HUES64 (cell line): ENCODE measurements at regions not wholly inside any gene's neighbourhood (a gene's known extent, or its start where the extent isn't known, plus 50 kb on each side); places are given as distances from the start of the nearest gene placed in this dataset.
"Not testable (repeated sequence)": the region's sequence is repeated elsewhere in the genome, so short reads cannot be mapped to it uniquely, and the experiment has no call there.

Experiments
- H3K27ac ChIP-seq: 2 replicates; pipeline ENCODE4 v1.7.0; 2013; ENCODE audit warnings: low read depth, low read length, inconsistent platforms
- H3K27me3 ChIP-seq: 2 replicates; pipeline ENCODE4 v1.6.1; 2013; ENCODE audit warnings: mild to moderate bottlenecking, low read length; ENCODE audit not compliant: insufficient read depth
- H3K36me3 ChIP-seq: 2 replicates; pipeline ENCODE4 v1.6.1; 2013; ENCODE audit warnings: mild to moderate bottlenecking, low read length; ENCODE audit not compliant: insufficient read depth
- H3K4me1 ChIP-seq: 2 replicates; pipeline ENCODE4 v1.6.1; 2013; ENCODE audit warnings: mild to moderate bottlenecking, low read length, moderate library complexity; ENCODE audit not compliant: insufficient read depth
- H3K4me3 ChIP-seq: 2 replicates; pipeline ENCODE4 v1.5.1; 2013; ENCODE audit warnings: mild to moderate bottlenecking, low read length, moderate library complexity
- H3K9ac ChIP-seq: 2 replicates; pipeline ENCODE4 v1.6.1; 2013; ENCODE audit warnings: mild to moderate bottlenecking, low read depth, low read length
- H3K9me3 ChIP-seq: 2 replicates; pipeline ENCODE4 v1.6.1; 2013; ENCODE audit warnings: low read depth, low read length; ENCODE audit not compliant: insufficient read depth
- WGBS: fragments of 150-250, 120-280 bp; methylation state at CpG from one replicate; pipeline ENCODE4 v1.1.7; 2013; ENCODE audit warnings: missing lambda C conversion rate; 5-methylcytosine and 5-hydroxymethylcytosine counted together

DNA sequence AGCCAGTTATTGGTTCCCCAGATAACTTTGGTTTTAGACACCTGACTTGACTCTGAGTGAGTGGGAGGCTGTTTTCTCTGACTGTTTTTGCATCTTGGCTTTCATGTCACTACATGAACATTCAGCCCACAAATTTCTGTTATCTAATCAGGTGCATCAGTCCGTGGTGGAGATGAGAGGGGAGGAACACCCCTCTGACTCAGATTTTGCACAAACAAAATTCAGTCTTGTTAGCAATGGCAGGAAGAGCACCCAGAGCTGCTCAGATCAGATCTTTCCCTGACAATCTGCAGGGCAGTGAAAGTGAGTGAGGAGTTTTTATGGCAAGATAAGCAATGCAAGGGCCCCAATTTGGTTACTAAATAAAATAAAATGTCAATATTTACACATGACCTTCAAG is 307.2 kb upstream of the NOTCH2NLA start:
- not testable (repeated sequence) for H3K9me3 ChIP-seq, H3K4me3 ChIP-seq, H3K36me3 ChIP-seq, H3K27ac ChIP-seq, H3K27me3 ChIP-seq, H3K4me1 ChIP-seq, H3K9ac ChIP-seq
- no CpG with 5 or more reads among the region's 1 CpG for WGBS

DNA sequence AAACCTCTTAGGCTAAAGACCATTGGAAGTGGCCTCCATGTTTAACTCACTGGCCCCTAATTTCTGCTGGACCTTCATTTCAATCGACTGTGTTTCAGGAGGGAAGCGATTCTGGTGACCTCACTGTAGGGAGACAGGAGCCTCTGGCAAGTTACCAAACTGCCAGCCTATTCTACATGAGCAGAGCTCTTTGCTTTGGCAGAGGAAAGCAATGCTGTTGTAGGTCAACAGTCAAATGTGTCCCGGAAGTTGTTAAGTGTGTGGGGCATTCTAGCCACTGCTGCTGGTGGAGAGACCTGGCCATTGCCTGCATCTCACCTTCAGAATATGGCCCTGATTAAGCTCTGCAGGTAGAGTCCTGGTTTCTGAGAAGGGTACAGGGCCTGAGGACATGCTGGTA is 306.8 kb upstream of the NOTCH2NLA start:
- H3K27me3 ChIP-seq, H3K9ac ChIP-seq, H3K36me3 ChIP-seq, H3K4me3 ChIP-seq, H3K9me3 ChIP-seq, H3K4me1 ChIP-seq, H3K27ac ChIP-seq: not testable (repeated sequence)
- WGBS, result no CpG with 5 or more reads among the region's 3 CpGs

DNA sequence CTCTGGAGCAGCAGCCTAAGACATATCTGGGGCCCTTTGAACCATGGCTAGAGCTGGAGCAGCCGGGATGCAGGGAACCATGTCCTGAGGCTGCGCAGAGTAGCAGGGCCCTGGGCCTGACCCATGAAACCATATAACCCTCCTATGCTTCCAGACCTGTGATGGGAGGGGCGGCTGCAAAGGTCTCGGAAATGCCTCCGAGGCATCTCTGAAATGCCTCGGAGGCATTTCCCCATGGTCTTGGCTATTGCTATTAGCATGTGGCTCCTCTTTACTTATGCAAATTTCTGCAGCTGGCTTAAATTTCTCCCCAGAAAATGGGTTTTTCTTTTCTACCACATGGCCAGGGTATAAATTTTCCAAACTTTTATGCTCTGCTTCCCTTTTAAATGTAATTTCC is 302.1 kb upstream of the NOTCH2NLA start:
- H3K4me1 ChIP-seq, H3K36me3 ChIP-seq, H3K9me3 ChIP-seq, H3K4me3 ChIP-seq, H3K27me3 ChIP-seq, H3K9ac ChIP-seq, H3K27ac ChIP-seq: not testable (repeated sequence)
- WGBS, result no CpG with 5 or more reads among the region's 6 CpGs

DNA sequence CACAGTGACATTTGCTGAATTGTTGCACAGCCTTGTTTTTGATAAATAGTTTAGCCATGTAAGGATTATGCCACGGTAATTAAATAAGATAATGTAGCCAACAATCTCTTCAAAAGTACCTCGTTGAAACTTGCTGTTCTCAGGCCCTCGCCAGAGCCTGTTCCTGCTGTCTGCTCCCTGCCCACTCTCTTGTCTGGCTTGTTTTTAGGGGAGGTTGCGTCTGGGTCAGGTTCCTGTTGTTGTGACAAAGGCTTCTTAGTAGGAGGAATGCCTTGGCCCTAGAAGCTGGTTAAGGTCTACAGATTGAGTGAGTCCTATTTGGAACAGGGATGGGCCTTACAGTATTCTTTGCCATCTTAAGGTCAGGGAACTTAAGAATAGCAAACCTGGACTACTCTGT is 294.0 kb upstream of the NOTCH2NLA start:
- WGBS, result no CpG with 5 or more reads among the region's 4 CpGs
- H3K4me3 ChIP-seq, H3K9me3 ChIP-seq, H3K36me3 ChIP-seq, H3K27me3 ChIP-seq, H3K4me1 ChIP-seq, H3K9ac ChIP-seq, H3K27ac ChIP-seq: not testable (repeated sequence)

DNA sequence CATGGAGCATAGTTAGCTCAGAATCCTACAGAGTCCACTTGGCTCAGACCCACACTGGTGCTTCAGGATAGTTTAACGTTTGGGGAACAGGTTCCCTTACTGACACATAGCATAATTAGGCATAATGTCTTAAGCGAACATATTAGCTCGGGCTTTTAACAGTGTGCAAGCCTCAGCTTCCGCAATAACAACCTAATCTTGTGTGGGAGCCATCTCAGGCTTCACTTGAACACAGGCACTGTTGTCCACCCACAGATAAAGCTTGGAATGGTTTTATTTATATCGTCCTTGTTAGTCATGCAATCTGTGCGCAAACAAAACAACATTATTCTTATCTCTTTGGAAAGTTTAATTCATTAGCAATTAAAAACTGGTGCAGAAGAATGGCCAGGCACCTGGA is 293.5 kb upstream of the NOTCH2NLA start:
- WGBS, result no CpG with 5 or more reads among the region's 6 CpGs
- not testable (repeated sequence) for H3K9ac ChIP-seq, H3K36me3 ChIP-seq, H3K9me3 ChIP-seq, H3K27ac ChIP-seq, H3K27me3 ChIP-seq, H3K4me1 ChIP-seq, H3K4me3 ChIP-seq

DNA sequence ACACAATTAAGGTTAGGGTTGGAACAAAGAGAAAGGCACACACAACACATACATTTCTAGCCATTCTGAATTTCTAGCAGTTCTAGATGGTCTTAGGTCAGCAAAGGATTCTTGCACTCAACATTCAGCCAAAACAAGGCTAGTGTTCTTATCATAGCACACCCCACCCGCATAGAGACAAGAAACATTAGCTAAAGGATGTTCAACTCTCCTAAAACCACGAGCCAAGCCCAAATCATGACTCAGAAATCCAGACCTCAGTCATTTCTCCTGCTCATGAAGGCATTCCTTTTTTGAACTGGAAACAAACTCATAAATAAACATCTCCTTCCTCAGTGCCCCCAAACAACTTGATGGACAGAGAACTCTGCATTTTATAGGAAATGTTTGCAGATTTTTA is 293.0 kb upstream of the NOTCH2NLA start:
- H3K27ac ChIP-seq, H3K9ac ChIP-seq, H3K4me1 ChIP-seq, H3K9me3 ChIP-seq, H3K36me3 ChIP-seq, H3K27me3 ChIP-seq, H3K4me3 ChIP-seq: not testable (repeated sequence)
- WGBS, result no CpG with 5 or more reads among the region's 2 CpGs

DNA sequence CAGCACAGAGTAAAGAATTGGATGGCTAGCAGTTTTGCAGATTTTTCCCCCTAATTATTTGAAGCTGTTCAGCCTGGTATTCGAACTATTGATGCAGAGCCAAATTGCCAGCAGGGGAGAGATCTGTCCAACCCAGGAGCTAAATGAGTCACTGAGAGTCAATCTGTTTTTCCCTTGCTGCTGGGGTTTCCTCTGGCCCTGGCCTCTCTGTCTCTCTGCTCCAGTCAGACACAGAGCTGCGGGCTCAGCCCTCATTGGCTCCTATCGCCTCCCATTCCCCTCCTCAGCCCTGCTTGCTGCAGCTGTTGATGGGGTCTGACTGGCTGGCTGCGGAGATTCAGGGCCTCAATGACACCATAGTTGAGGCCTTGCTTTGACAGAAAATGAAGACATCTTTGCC is 284.9 kb upstream of the NOTCH2NLA start:
- WGBS, result no CpG with 5 or more reads among the region's 4 CpGs
- H3K4me1 ChIP-seq, H3K27ac ChIP-seq, H3K9me3 ChIP-seq, H3K4me3 ChIP-seq, H3K36me3 ChIP-seq, H3K9ac ChIP-seq, H3K27me3 ChIP-seq: not testable (repeated sequence)

DNA sequence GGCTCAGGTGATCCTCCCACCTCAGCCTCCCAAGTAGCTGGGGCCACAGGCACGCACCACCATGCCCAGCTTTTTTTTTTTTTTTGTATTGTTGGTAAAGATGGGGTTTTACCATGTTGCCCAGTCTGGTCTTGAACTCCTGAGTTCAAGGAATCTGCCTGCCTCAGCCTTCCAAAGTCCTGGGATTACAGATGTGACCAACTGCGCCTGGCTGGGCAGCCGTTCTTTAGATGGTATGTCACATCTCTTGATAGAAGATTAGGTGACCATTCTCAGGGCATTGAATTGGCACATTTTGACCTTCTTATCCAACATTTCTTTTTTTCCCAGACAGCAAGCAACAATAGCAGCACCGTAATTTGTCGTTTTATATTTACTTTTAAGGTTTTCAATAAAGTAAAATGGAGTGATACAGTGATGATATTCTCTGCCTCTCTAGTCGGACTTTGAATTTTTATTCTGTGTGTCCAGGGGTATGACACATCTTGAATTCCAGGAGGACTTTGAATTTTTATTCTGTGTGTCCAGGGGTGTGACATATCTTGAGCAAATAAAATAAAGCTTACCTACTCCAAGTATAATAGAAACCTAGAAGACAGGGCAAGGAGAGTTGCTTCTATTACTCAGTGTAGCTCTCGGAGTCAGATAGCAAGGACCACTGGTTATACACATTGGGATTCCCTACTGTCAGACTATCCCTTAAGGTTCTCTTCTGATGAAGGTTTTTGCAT is 282.4 kb upstream of the NOTCH2NLA start:
- H3K27ac ChIP-seq, H3K9ac ChIP-seq, H3K27me3 ChIP-seq, H3K4me3 ChIP-seq, H3K36me3 ChIP-seq, H3K9me3 ChIP-seq, H3K4me1 ChIP-seq: not testable (repeated sequence)
- WGBS, result 98% methylated on average over 2 of the region's 7 CpGs

DNA sequence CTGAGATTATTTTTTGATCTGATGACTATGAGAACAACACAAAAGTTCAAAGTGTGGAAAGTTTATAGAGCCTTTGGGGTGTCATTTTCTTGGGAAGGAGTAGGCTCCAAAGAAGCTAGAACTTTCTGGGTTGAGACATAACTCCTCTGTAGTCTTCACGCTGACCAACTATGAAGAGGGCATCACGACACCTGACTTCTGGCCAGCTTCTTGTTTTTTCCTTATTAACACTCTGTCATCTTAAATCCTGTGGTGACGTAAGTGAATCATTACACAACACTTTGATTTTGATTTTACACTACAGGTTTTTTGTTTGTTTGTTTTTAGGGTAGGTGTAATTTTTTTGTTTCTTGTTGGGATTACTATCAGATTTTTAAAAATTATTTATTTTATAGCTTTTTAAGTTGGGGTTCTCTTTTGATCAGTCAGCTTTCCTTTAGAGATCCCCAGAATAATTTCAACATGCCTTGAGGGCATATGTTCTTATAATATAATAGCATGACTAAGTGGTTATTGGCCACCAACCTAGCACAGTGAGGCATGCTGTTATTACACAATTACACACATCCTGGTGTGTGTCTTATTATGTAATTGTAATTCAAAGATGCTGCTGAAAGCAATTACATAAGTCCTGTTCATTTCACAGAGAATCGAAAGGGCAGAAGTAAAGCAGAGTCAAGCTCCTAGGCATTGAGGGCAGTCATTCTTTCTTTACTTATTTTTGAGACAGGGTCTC is 281.6 kb upstream of the NOTCH2NLA start:
- no CpG with 5 or more reads among the region's 4 CpGs for WGBS
- not testable (repeated sequence) for H3K27ac ChIP-seq, H3K36me3 ChIP-seq

DNA sequence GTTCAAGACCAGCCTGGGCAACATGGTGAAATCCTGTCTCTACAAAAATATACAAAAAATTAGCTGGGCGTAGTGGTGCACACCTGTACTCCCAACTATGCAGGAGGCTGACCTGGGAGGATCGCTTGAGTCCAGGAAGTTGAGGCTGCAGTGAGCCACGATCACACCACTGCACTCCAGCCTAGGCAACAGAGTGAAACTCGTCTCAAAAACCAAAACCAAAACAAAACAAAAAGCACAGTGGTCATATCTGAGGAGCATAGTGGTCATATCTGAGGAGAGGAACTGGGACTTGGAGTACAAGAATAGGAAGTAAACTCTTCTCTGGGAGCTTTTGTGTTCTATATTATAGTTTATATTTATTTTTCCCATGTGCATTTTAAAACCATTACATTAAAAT is 275.3 kb upstream of the NOTCH2NLA start:
- H3K36me3 ChIP-seq, H3K9me3 ChIP-seq, H3K27me3 ChIP-seq, H3K27ac ChIP-seq, H3K9ac ChIP-seq, H3K4me1 ChIP-seq, H3K4me3 ChIP-seq: not testable (repeated sequence)
- no CpG with 5 or more reads among the region's 4 CpGs for WGBS

More for the DNA sequence above, 281.6 kb upstream of the NOTCH2NLA start:
- H3K27me3 ChIP-seq, H3K4me1 ChIP-seq, H3K9ac ChIP-seq, H3K4me3 ChIP-seq, H3K9me3 ChIP-seq: not testable (repeated sequence)

DNA sequence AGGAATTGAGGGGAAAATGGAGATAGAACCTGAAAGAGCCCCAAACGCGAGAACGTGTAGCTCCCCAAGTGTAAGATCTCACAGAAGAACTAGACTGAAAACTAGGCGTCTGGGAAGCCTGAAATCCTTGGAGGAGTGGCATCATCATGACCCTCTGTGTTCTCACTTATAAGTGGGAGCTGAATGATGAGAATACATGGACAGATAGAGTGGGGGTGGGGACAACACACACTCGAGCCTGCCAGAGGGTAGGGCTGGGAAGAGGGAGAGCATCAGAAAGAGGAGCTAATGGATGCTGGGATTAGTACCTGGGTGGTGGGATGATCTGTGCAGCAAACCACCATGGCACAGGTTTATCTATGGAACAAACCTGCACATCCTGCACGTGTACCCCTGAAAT is 258.7 kb upstream of the NOTCH2NLA start:
- not testable (repeated sequence) for H3K36me3 ChIP-seq, H3K9ac ChIP-seq
- WGBS, result no CpG with 5 or more reads among the region's 6 CpGs

DNA sequence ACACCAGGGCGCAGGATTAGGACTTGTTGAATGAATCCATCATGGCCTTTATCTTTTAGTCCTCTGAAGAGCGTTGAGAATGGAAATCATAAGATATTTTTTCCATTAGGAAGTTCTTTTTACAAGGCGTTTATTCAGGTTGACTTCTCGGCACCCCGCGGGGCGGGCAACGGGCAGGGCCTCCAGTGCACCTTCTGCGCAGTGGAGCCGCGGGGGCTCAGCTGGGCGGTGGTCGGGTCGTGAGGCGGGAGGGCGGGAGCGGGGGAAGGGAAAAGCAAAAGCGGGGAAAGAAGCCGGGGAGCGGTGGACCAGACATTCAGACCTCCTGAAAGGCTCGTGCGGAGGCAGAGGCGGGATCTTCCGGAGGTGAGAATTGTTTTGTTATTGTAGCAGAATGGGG is 258.3 kb upstream of the NOTCH2NLA start:
- whole genome bisulfite sequencing, result 92% methylated on average over 2 of the region's 24 CpGs
- peak overlapping the region; percentile 16; the same call in 1 of the 2 replicates for H3K4me3 ChIP-seq
- not testable (repeated sequence) for H3K9ac ChIP-seq, H3K27me3 ChIP-seq, H3K27ac ChIP-seq, H3K4me1 ChIP-seq, H3K36me3 ChIP-seq, H3K9me3 ChIP-seq

More for the DNA sequence above, 258.7 kb upstream of the NOTCH2NLA start:
- H3K9me3 ChIP-seq, H3K4me1 ChIP-seq, H3K4me3 ChIP-seq, H3K27me3 ChIP-seq, H3K27ac ChIP-seq: not testable (repeated sequence)
